Astrocyte (in vitro differentiated cells and primary cell): ENCODE measurements at regions not wholly inside any gene's neighbourhood (a gene's known extent, or its start where the extent isn't known, plus 50 kb on each side); places are given as distances from the start of the nearest gene placed in this dataset.
A peak's percentile ranks its signal among the peaks of the same experiment; 100 is the strongest.

Experiments
- DNase-seq: peaks from one replicate; pipeline ENCODE4 v3.0.0-alpha.2; 2010; ENCODE audit warnings: low read depth
- FAIRE-seq: peaks from 2 replicates; lab custom pipeline; 2011; peaks lifted over from hg19 to GRCh38; lab: Jason Lieb, UNC
- H2AFZ ChIP-seq: 2 replicates; pipeline ENCODE4 v1.6.0; 2012; ENCODE audit warnings: low read depth, low read length, inconsistent platforms
- H3K27ac ChIP-seq: 2 replicates; pipeline ENCODE4 v1.5.1; 2011; ENCODE audit warnings: low read depth, low read length, inconsistent platforms
- H3K27me3 ChIP-seq: 2 replicates; pipeline ENCODE4 v1.6.0; 2011; ENCODE audit warnings: low read length, inconsistent platforms; ENCODE audit not compliant: insufficient read depth
- H3K36me3 ChIP-seq: 2 replicates; pipeline ENCODE4 v1.5.1; 2011; ENCODE audit warnings: low read length, inconsistent platforms; ENCODE audit not compliant: insufficient read depth
- H3K4me1 ChIP-seq: 2 replicates; pipeline ENCODE4 v1.5.1; 2011; ENCODE audit warnings: low read length, inconsistent platforms; ENCODE audit not compliant: insufficient read depth
- H3K4me2 ChIP-seq: 2 replicates; pipeline ENCODE4 v1.6.0; 2012; ENCODE audit warnings: low read length, inconsistent platforms
- H3K4me3 ChIP-seq: 2 replicates; pipeline ENCODE4 v1.5.1; 2011; ENCODE audit warnings: low read depth, mild to moderate bottlenecking, low read length, inconsistent platforms; ENCODE audit not compliant: insufficient read depth
- H3K79me2 ChIP-seq: 2 replicates; pipeline ENCODE4 v1.6.0; 2012; ENCODE audit warnings: mild to moderate bottlenecking, low read length, inconsistent platforms; ENCODE audit not compliant: insufficient read depth
- H3K9ac ChIP-seq: 2 replicates; pipeline ENCODE4 v1.6.0; 2012; ENCODE audit warnings: mild to moderate bottlenecking, low read length, inconsistent platforms
- H3K9me3 ChIP-seq: 2 replicates; pipeline ENCODE4 v1.5.1; 2012; ENCODE audit warnings: low read depth, mild to moderate bottlenecking, low read length, inconsistent platforms; ENCODE audit not compliant: insufficient read depth
- H4K20me1 ChIP-seq: 2 replicates; pipeline ENCODE4 v1.6.0; 2012; ENCODE audit warnings: low read length, inconsistent platforms; ENCODE audit not compliant: insufficient read depth
- H3K27ac Mint-ChIP-seq: one replicate; pipeline ENCODE4 v1.8.0; 2021; ENCODE audit warnings: mild to moderate bottlenecking, mixed read lengths; ENCODE audit not compliant: unreplicated experiment
- H3K27me3 Mint-ChIP-seq: one replicate; pipeline ENCODE4 v1.8.0; 2021; ENCODE audit warnings: low read depth, mixed read lengths; ENCODE audit not compliant: unreplicated experiment
- H3K36me3 Mint-ChIP-seq: one replicate; pipeline ENCODE4 v1.8.0; 2021; ENCODE audit warnings: low read depth, mixed read lengths; ENCODE audit not compliant: unreplicated experiment
- H3K4me1 Mint-ChIP-seq: one replicate; pipeline ENCODE4 v1.8.0; 2021; ENCODE audit warnings: low read depth, mixed read lengths; ENCODE audit not compliant: unreplicated experiment
- H3K4me3 Mint-ChIP-seq: one replicate; pipeline ENCODE4 v1.8.0; 2021; ENCODE audit warnings: mild to moderate bottlenecking, moderate library complexity, mixed read lengths; ENCODE audit not compliant: unreplicated experiment
- H3K9me3 Mint-ChIP-seq: one replicate; pipeline ENCODE4 v1.8.0; 2021; ENCODE audit warnings: mild to moderate bottlenecking, mixed read lengths; ENCODE audit not compliant: unreplicated experiment
- CTCF ChIP-seq: IDR thresholded peaks from 2 replicates; pipeline ENCODE4 v1.5.1; 2011; ENCODE audit warnings: low read depth, mild to moderate bottlenecking, inconsistent platforms, low read length, moderate library complexity; ENCODE audit not compliant: insufficient read depth
- EZH2 ChIP-seq: IDR thresholded peaks from 2 replicates; pipeline ENCODE4 v1.6.1; 2012; ENCODE audit warnings: mild to moderate bottlenecking, low read length, inconsistent platforms; ENCODE audit not compliant: insufficient read depth

- TF ChIP-seq CTCF (no peak), EZH2 (no peak)
- Mint-ChIP-seq H3K27ac (peak overlapping the region; percentile 99), H3K36me3 (no peaks in the 10 kb centered on the region), H3K27me3 (no peaks in the 10 kb centered on the region), H3K4me3 (no peak overlapping the region), H3K4me1 (peaks cover 25% of the 10 kb centered on the region), H3K9me3 (peaks cover 4% of the 10 kb centered on the region)
- Histone ChIP-seq H3K27ac (peak overlapping the region; percentile 42), H3K4me3 (no peak overlapping the region), H3K4me1 (peaks cover 10% of the 10 kb centered on the region), H3K4me2 (no peak overlapping the region), H3K9ac (no peak overlapping the region), H3K27me3 (no peaks in the 10 kb centered on the region), H3K79me2 (no peaks in the 10 kb centered on the region), H4K20me1 (no peaks in the 10 kb centered on the region), H3K9me3 (no peaks in the 10 kb centered on the region), H3K36me3 (no peaks in the 10 kb centered on the region), H2AFZ (no peak overlapping the region)
- DNase-seq = no peak
- no peak for FAIRE-seq
Observed at GRCh38 chr7:41567731-41568114, 135.2 kb downstream of the INHBA start.

- Histone ChIP-seq H3K79me2 (no peaks in the 10 kb centered on the region), H3K36me3 (no peaks in the 10 kb centered on the region), H4K20me1 (no peaks in the 10 kb centered on the region), H3K9me3 (no peaks in the 10 kb centered on the region), H3K9ac (no peak overlapping the region), H3K4me1 (peaks cover 10% of the 10 kb centered on the region), H2AFZ (no peak overlapping the region), H3K4me2 (no peak overlapping the region), H3K27ac (peak overlapping the region; percentile 42), H3K27me3 (no peaks in the 10 kb centered on the region), H3K4me3 (no peak overlapping the region)
- H3K36me3 Mint-ChIP-seq = no peaks in the 10 kb centered on the region
- H3K9me3 Mint-ChIP-seq = peaks cover 4% of the 10 kb centered on the region
- H3K4me3 Mint-ChIP-seq = no peak overlapping the region
- no peaks in the 10 kb centered on the region for H3K27me3 Mint-ChIP-seq
- DNase-seq (no peak), FAIRE-seq (peak; percentile 72)
- peaks cover 25% of the 10 kb centered on the region for H3K4me1 Mint-ChIP-seq
- no peak for TF ChIP-seq EZH2
- no peak for TF ChIP-seq CTCF
- H3K27ac Mint-ChIP-seq = peak overlapping the region; percentile 99
Observed at GRCh38 chr7:41567031-41567730, 135.7 kb downstream of the INHBA start.

- no peak overlapping the region for H2AFZ ChIP-seq
Observed at GRCh38 chr7:41566581-41566980, 136.3 kb downstream of the INHBA start.

More at GRCh38 chr7:41566581-41566980, 136.3 kb downstream of the INHBA start:
- Histone ChIP-seq H3K27ac (peak overlapping the region; percentile 42), H3K4me3 (no peak overlapping the region), H3K9ac (no peak overlapping the region), H3K9me3 (no peaks in the 10 kb centered on the region), H3K79me2 (no peaks in the 10 kb centered on the region), H3K27me3 (no peaks in the 10 kb centered on the region), H3K4me1 (peaks cover 10% of the 10 kb centered on the region), H3K36me3 (no peaks in the 10 kb centered on the region), H4K20me1 (no peaks in the 10 kb centered on the region), H3K4me2 (no peak overlapping the region)
- H3K9me3 Mint-ChIP-seq = peaks cover 4% of the 10 kb centered on the region
- no peak for TF ChIP-seq CTCF
- no peak for TF ChIP-seq EZH2
- H3K27me3 Mint-ChIP-seq = no peaks in the 10 kb centered on the region
- FAIRE-seq (no peak), DNase-seq (no peak)
- no peak overlapping the region for H3K4me3 Mint-ChIP-seq
- H3K36me3 Mint-ChIP-seq = no peaks in the 10 kb centered on the region
- peaks cover 25% of the 10 kb centered on the region for H3K4me1 Mint-ChIP-seq
- peak overlapping the region; percentile 99 for H3K27ac Mint-ChIP-seq
